Liver (tissue), 3 donors: ENCODE measurements at regions not wholly inside any gene's neighbourhood (a gene's known extent, or its start where the extent isn't known, plus 50 kb on each side); places are given as distances from the start of the nearest gene placed in this dataset.

ENCODE experiments used
- CTCF ChIP-seq: fragments of 150-350 bp; IDR thresholded peaks from 2 replicates; pipeline ENCODE4 v1.5.1; 2017; ENCODE audit warnings: improper control_type of control experiment, low read depth, low read length; ENCODE audit not compliant: missing input control
- GABPA ChIP-seq, 2 donors: IDR thresholded peaks in 1 of 2; conservative IDR thresholded peaks in 1 of 2; 2 replicates each; pipeline ENCODE4 v1.6.1; 2016; ENCODE audit warnings: antibody characterized with exemption in 2 of 2, mild to moderate bottlenecking in 1 of 2, moderate library complexity in 1 of 2
- MAX ChIP-seq: IDR thresholded peaks from 2 replicates; pipeline ENCODE4 v1.6.1; 2016; ENCODE audit warnings: antibody characterized with exemption
- RAD21 ChIP-seq, 2 donors: IDR thresholded peaks; 2 replicates each; pipeline ENCODE4 v1.6.1; 2016; ENCODE audit warnings: antibody characterized with exemption in 2 of 2, mild to moderate bottlenecking in 2 of 2
- SP1 ChIP-seq: IDR thresholded peaks from 2 replicates; pipeline ENCODE4 v1.6.1; 2018; ENCODE audit warnings: antibody characterized with exemption, mild to moderate bottlenecking
- TAF1 ChIP-seq: conservative IDR thresholded peaks from 2 replicates; pipeline ENCODE4 v1.6.1; 2016; ENCODE audit warnings: antibody characterized with exemption, mild to moderate bottlenecking
- YY1 ChIP-seq: IDR thresholded peaks from 2 replicates; pipeline ENCODE4 v1.6.1; 2016; ENCODE audit warnings: antibody characterized with exemption, mild to moderate bottlenecking
- TF ChIP-seq, protein P1 (sequence below): IDR thresholded peaks from 2 replicates; pipeline ENCODE4 v1.6.1; 2016; ENCODE audit warnings: antibody characterized with exemption
- donor health status: healthy.
- donor health status: healthy.

- TF ChIP-seq CTCF (no peak), MAX (no peak), RAD21 (IDR thresholded peaks at IDR 0.05) (peak; percentile 48 to 53), YY1 (peak; percentile 35), GABPA (IDR thresholded peaks at IDR 0.05 in 1 of 2, conservative IDR thresholded peaks at IDR 0.05 in 1 of 2) (no peak), SP1 (peak; percentile 61), TAF1 (no peak)
- TF ChIP-seq, protein P1, sequence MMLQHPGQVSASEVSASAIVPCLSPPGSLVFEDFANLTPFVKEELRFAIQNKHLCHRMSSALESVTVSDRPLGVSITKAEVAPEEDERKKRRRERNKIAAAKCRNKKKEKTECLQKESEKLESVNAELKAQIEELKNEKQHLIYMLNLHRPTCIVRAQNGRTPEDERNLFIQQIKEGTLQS = no peak
Observed at GRCh38 chr9:83132768-83133167, 69.8 kb upstream of the RASEF start.
